ENCODE measurements at regions not wholly inside any gene's neighbourhood (a gene's known extent, or its start where the extent isn't known, plus 50 kb on each side); places are given as distances from the start of the nearest gene placed in this dataset.
"Not testable (repeated sequence)": the region's sequence is repeated elsewhere in the genome, so short reads cannot be mapped to it uniquely, and the experiment has no call there.

GRCh38 chr6:51004380-51004779 lies 185.7 kb downstream of the TFAP2B start:
- TF ChIP-seq CTCF (IDR thresholded peaks at IDR 0.05; ENCODE audit: control insufficient read depth, extremely low read depth, insufficient read depth) = no peak
- no peak for DNase-seq (ENCODE audit: low read depth)
- no peak overlapping the region for H3K4me3 ChIP-seq (ENCODE audit: low read depth, low read length)

GRCh38 chr6:51005779-51006178 lies 187.1 kb downstream of the TFAP2B start:
- DNase-seq (ENCODE audit: low read depth) = no peak
- H3K4me3 ChIP-seq (ENCODE audit: low read depth, low read length) = no peak overlapping the region
- TF ChIP-seq CTCF (IDR thresholded peaks at IDR 0.05; ENCODE audit: control insufficient read depth, extremely low read depth, insufficient read depth) = no peak

GRCh38 chr6:51007237-51007636 lies 188.6 kb downstream of the TFAP2B start:
- no peak for TF ChIP-seq CTCF (IDR thresholded peaks at IDR 0.05; ENCODE audit: control insufficient read depth, extremely low read depth, insufficient read depth)
- no peak overlapping the region for H3K4me3 ChIP-seq (ENCODE audit: low read depth, low read length)
- no peak for DNase-seq (ENCODE audit: low read depth)

GRCh38 chr6:51008693-51009092 lies 190.0 kb downstream of the TFAP2B start:
- not testable (repeated sequence) for H3K4me3 ChIP-seq (ENCODE audit: low read depth, low read length); DNase-seq (ENCODE audit: low read depth)

GRCh38 chr6:51013376-51013775 lies 194.7 kb downstream of the TFAP2B start:
- TF ChIP-seq CTCF (IDR thresholded peaks at IDR 0.05; ENCODE audit: control insufficient read depth, extremely low read depth, insufficient read depth) = no peak
- no peak for DNase-seq (ENCODE audit: low read depth)

GRCh38 chr6:51015394-51015793 lies 196.7 kb downstream of the TFAP2B start:
- TF ChIP-seq CTCF (IDR thresholded peaks at IDR 0.05; ENCODE audit: control insufficient read depth, extremely low read depth, insufficient read depth) = no peak
- no peak overlapping the region for H3K4me3 ChIP-seq (ENCODE audit: low read depth, low read length)
- DNase-seq (ENCODE audit: low read depth) = no peak

More at GRCh38 chr6:51013376-51013775, 194.7 kb downstream of the TFAP2B start:
- no peak overlapping the region for H3K4me3 ChIP-seq (ENCODE audit: low read depth, low read length)

GRCh38 chr6:51016489-51016888 lies 197.8 kb downstream of the TFAP2B start:
- no peak overlapping the region for H3K4me3 ChIP-seq (ENCODE audit: low read depth, low read length)
- DNase-seq (ENCODE audit: low read depth) = no peak
- TF ChIP-seq CTCF (IDR thresholded peaks at IDR 0.05; ENCODE audit: control insufficient read depth, extremely low read depth, insufficient read depth) = no peak
